ENCODE measurements at regions not wholly inside any gene's neighbourhood (a gene's known extent, or its start where the extent isn't known, plus 50 kb on each side); places are given as distances from the start of the nearest gene placed in this dataset.

DNA sequence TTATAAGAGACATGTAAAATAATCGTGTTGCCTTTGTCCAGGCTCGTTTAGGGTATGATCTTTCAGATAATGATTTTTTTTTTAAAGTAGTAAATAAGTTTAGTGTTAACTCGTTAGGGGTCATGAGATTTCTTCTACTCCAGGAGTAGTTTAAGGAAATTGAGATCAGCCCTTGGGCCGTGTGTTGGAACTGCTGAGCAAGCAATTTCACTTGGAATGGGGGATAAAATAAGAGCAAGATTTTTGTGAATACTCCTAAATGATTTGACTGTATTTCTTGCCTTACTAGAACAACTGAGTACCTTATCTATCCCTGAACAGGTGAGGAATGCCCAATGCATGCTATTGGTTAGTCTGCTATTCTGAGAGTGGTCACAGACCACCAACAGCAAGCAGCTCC is 102.2 kb upstream of the SERPINE2 start:
- H3K4me3 Mint-ChIP-seq = no peak overlapping the region
- no peak overlapping the region for H3K27ac Mint-ChIP-seq
- H3K27me3 Mint-ChIP-seq (ENCODE audit: insufficient read depth) = peaks cover 2% of the 10 kb centered on the region
- H3K4me1 Mint-ChIP-seq (ENCODE audit: low read depth) = peaks cover 45% of the 10 kb centered on the region
- no peaks in the 10 kb centered on the region for H3K9me3 Mint-ChIP-seq
- TF ChIP-seq, protein P1, sequence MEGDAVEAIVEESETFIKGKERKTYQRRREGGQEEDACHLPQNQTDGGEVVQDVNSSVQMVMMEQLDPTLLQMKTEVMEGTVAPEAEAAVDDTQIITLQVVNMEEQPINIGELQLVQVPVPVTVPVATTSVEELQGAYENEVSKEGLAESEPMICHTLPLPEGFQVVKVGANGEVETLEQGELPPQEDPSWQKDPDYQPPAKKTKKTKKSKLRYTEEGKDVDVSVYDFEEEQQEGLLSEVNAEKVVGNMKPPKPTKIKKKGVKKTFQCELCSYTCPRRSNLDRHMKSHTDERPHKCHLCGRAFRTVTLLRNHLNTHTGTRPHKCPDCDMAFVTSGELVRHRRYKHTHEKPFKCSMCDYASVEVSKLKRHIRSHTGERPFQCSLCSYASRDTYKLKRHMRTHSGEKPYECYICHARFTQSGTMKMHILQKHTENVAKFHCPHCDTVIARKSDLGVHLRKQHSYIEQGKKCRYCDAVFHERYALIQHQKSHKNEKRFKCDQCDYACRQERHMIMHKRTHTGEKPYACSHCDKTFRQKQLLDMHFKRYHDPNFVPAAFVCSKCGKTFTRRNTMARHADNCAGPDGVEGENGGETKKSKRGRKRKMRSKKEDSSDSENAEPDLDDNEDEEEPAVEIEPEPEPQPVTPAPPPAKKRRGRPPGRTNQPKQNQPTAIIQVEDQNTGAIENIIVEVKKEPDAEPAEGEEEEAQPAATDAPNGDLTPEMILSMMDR (IDR thresholded peaks at IDR 0.05) = no peak
- DNase-seq = no peak
- H3K36me3 Mint-ChIP-seq (ENCODE audit: low read depth) = no peaks in the 10 kb centered on the region

DNA sequence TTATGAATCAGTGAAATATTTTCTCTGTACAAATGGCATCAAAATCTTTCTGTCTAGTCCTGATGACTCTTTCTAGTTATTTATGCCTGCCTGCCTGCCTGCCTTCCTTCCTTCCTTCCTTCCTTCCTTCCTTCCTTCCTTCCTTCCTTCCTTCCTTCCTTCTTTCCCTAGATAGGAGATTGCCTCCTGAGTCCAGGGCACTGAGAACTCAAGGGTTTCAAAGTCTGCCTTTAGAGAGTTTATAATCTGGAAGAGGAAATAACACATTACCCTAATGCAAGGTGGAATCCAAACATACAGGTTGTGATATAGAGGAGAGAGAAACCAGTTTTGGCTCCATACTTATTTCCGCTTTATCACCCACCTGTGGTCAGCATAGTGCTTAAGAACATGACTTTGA is 98.1 kb upstream of the SERPINE2 start:
- Mint-ChIP-seq H3K4me3 (no peak overlapping the region), H3K9me3 (no peaks in the 10 kb centered on the region), H3K4me1 (ENCODE audit: low read depth) (peaks cover 18% of the 10 kb centered on the region), H3K36me3 (ENCODE audit: low read depth) (no peaks in the 10 kb centered on the region), H3K27me3 (ENCODE audit: insufficient read depth) (peaks cover 5% of the 10 kb centered on the region), H3K27ac (no peak overlapping the region)
- TF ChIP-seq, protein P1 (IDR thresholded peaks at IDR 0.05) = no peak
- no peak for DNase-seq

DNA sequence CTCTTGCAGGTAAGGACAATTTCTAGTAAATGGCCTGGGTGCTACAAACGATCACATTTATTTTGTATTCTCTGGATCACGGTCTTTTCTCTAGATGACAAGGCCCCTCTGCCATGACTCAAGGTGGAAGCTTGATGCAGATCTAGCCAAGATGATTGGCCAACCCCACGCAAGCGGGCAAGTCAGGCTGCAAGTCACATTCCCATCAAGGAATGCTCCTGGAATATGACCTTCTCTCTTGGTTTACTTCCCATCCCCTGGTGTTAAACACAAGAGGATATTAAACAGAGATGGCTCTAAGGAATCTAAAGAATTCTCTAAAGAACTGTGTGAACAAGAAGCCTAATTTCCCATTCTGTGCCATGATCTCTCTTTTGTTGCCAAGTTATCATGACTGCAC is 97.3 kb upstream of the SERPINE2 start:
- peaks cover 10% of the 10 kb centered on the region for H3K4me1 Mint-ChIP-seq (ENCODE audit: low read depth)
- TF ChIP-seq, protein P1 (IDR thresholded peaks at IDR 0.05) = no peak
- no peak for DNase-seq
- peaks cover 5% of the 10 kb centered on the region for H3K27me3 Mint-ChIP-seq (ENCODE audit: insufficient read depth)
- no peaks in the 10 kb centered on the region for H3K9me3 Mint-ChIP-seq
- no peak overlapping the region for H3K27ac Mint-ChIP-seq
- no peak overlapping the region for H3K4me3 Mint-ChIP-seq
- no peaks in the 10 kb centered on the region for H3K36me3 Mint-ChIP-seq (ENCODE audit: low read depth)

DNA sequence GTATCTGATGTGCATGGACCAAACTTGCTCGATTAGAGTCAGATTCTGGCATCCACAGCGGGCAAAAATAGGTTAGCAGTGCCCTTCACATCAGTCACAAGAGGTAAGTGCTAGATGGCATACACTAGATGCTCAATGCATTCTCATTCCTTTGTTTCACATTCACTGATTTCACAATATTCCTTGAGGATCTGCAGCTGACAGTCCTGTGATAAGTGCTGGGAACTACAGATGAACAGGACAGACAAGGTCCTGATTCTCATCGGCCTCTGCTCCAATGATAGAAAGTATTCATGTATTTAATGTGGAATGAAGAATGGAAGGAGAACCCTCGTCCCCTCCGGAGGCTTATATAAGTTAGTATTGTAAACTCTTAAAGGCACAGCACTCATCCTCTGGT is 96.8 kb upstream of the SERPINE2 start:
- Mint-ChIP-seq H3K4me1 (ENCODE audit: low read depth) (peaks cover 9% of the 10 kb centered on the region; the same call in 1 of the 2 replicates), H3K4me3 (no peak overlapping the region), H3K9me3 (no peaks in the 10 kb centered on the region), H3K36me3 (ENCODE audit: low read depth) (no peaks in the 10 kb centered on the region), H3K27ac (no peak overlapping the region), H3K27me3 (ENCODE audit: insufficient read depth) (peaks cover 5% of the 10 kb centered on the region)
- TF ChIP-seq, protein P1 (IDR thresholded peaks at IDR 0.05) = no peak
- no peak for DNase-seq

DNA sequence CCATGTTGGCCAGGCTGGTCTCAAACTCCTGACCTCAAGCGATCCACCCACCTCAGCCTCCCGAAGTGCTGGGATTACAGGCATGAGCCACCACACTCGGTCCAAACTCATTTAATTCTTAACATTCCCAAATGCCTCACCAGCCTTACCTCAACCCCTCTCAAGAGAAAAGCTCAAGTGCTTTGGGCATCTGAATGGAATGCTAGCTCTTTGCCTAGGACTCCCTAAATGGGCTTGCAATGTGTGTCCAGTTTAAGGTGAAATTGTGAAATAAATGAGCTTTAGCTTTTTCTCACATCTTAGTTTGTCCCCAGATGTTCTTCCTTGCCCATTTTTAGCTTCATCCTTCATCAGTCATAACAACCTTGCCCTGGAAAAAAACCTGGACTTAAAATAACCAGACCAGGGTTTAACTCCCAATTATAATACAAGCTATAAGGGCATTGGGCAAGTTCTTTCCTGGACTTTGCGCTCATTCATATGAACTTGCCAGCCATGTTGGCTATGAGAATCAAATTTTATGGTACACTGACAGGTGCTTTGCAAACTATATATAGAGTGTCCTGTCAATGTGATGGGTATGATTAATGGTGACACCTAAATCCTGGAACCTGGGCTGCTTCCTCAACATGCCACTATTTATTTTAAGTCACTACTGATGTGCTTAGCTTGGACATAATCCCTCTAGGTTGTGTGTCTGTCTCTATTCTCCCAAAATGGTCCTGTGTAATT is 95.1 kb upstream of the SERPINE2 start:
- TF ChIP-seq, protein P1 (IDR thresholded peaks at IDR 0.05) = no peak
- Mint-ChIP-seq H3K27me3 (ENCODE audit: insufficient read depth) (peaks cover 5% of the 10 kb centered on the region), H3K36me3 (ENCODE audit: low read depth) (no peaks in the 10 kb centered on the region)

More for the DNA sequence above, 95.1 kb upstream of the SERPINE2 start:
- peaks cover 9% of the 10 kb centered on the region for H3K4me1 Mint-ChIP-seq (ENCODE audit: low read depth)
- H3K4me3 Mint-ChIP-seq = no peak overlapping the region
- H3K27ac Mint-ChIP-seq = no peak overlapping the region
- no peaks in the 10 kb centered on the region for H3K9me3 Mint-ChIP-seq
- no peak for DNase-seq
